ENCODE measurements at regions not wholly inside any gene's neighbourhood (a gene's known extent, or its start where the extent isn't known, plus 50 kb on each side); places are given as distances from the start of the nearest gene placed in this dataset.
"Not testable (repeated sequence)": the region's sequence is repeated elsewhere in the genome, so short reads cannot be mapped to it uniquely, and the experiment has no call there.

DNA sequence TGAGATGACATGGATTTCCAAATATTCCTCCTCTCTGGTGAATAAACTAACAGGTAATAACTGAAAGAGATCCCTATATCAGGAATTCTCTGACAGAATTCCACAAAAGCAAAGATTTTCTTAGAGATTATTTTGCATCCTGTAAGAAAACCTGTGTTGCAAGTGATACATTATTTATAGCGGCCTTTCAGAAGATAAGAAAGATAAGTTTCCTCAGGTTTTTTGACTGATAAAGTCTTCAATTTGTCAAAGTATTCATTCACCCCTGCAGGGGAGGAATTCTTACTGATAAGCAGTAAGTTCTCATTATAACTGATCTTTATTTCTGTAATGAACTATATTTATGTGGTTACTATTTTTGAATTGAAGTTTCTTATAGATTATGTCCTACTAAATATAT is 554.0 kb downstream of the ARL4A start:
- DNase-seq = no peak

DNA sequence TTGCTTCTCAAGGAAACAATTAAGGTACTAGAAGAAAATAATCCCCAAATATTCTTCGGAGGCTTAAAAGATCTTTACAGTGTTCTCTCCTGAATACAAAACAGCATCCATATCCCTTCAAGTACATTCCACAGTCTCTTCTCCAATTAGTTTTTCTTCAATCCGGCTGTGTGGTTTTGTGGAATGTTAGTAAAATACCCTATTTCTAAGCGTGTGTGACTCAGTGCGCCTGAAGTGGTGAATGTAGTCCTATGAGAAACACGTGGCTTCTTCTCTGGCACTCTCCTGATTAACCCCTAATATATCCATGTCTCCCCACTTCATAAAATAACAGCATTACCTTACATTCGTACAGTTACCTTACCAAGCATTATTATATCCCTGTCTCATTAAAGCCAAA is 570.2 kb downstream of the ARL4A start:
- DNase-seq = no peak

DNA sequence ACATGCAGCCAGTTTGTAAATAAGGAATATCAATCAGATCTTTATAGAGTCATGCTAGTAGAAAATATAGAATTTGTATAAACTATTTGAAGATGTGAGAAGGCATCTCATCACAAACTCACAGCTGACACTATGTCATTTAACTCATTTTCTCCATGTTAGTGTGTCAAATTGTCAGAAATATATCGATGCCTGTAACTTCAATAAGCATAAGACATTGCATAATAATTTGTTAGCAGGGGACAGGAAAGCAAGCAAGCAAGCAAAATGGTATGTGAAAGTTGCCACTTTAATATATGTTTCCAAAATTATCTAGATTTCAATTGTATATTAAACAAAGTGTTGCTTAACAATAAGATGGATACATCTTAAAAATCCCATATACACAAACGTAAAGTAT is 571.0 kb downstream of the ARL4A start:
- DNase-seq = no peak

- DNase-seq = no peak
Measured at GRCh38 chr7:13259930-13260329, 572.5 kb downstream of the ARL4A start.

GRCh38 chr7:13262929-13263530 is 575.6 kb downstream of the ARL4A start:
- DNase-seq = no peak

DNA sequence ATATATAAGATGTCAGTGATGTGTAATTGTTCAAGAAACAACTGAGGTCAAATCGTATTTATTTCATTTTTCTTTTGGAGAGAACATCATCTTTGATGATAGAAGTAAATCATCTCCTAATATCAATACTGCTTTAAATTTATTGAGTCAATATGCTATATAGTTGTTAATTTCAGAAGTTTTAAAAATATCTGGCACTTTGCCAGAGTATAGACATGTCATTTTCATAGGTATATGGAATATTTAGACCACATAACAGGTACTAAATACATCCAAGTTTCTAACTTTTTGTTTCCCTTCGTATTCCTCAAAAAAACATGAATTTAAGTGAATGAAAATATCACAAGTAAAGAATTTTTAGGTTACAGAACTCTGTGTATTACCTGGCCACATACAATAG is 577.8 kb downstream of the ARL4A start:
- no peak for DNase-seq

DNA sequence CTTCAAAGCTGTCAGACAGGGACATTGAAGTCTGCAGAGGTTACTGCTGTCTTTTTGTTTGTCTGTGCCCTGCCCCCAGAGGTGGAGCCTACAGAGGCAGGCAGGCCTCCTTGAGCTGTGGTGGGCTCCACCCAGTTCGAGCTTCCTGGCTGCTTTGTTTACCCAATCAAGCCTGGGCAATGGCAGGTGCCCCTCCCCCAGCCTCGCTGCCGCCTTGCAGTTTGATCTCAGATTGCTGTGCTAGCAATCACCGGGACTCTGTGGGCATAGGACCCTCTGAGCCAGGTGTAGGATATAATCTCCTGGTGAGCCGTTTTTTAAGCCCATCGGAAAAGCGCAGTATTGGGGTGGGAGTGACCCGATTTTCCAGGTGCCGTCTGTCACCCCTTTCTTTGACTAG is 586.8 kb downstream of the ARL4A start:
- not testable (repeated sequence) for DNase-seq

- DNase-seq = no peak
Measured at GRCh38 chr7:13276977-13277376, 589.5 kb downstream of the ARL4A start.

DNA sequence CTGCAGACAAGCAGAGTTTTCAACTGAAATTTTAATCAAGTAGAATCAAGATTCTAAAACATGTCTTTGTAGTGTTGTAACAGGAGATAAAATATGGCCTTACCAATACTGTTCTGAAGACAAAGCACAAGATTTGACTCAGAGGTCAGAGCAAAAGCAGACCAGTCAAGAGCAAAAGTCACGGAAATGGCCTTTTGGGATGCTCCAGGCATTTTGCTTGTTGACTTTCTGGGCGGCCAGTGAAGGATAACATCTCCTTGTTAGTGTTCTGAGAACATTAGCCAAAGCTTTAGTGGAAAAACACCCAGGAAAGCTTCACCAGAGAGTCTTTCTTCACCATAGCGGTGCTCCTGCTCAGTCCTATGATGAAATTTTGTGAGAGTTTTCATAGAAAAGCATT is 590.6 kb downstream of the ARL4A start:
- DNase-seq = no peak

GRCh38 chr7:13279854-13280435 is 592.5 kb downstream of the ARL4A start:
- no peak for DNase-seq

DNA sequence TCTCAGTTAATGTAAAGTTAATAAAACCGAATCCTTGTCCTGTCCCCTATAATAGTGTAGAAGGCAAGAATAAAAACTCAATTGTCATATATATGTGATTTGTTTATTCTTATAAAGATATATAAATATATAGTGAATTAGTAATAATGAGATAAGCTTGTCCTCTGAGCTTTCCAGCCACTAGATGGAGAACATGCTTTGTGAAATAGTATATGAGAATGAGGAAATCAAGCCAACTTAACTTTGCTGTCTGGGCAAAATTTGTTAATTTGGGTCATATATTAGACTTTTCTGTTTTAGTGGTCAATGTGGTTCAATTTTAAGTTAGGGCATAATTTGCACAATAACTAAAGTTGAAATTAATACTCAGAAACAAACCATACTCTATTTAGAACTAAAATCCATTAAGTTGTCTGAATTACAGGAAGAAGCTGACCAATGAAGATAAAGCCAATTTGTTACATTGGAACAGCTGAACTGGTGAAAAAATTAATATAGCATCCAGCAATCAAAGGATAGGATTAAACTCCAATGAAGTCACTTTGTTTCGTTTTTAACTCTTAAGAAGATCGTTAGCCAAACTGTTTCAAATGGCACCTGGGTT is 595.0 kb downstream of the ARL4A start:
- DNase-seq = no peak

GRCh38 chr7:13286916-13287315 is 599.5 kb downstream of the ARL4A start:
- DNase-seq = no peak

DNA sequence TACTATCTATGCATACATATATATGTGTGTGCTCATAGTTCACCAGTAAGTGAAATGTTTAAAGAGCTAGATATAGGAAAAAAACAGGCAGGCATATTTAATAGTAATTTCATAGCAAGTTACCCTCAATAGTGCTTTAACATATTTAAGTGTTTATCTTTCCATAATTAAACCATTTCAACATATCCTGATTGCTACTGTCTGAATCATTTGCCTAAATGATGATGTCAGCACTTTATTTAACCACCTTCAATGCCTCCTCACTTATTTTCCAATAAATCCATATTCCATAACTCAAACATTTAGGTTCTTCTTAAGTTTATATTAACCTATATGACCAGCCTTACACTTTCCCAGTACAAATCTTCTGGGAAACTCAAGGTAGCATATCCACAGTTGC is 601.1 kb downstream of the ARL4A start:
- DNase-seq = no peak

GRCh38 chr7:13290975-13291374 is 603.5 kb downstream of the ARL4A start:
- DNase-seq = no peak

DNA sequence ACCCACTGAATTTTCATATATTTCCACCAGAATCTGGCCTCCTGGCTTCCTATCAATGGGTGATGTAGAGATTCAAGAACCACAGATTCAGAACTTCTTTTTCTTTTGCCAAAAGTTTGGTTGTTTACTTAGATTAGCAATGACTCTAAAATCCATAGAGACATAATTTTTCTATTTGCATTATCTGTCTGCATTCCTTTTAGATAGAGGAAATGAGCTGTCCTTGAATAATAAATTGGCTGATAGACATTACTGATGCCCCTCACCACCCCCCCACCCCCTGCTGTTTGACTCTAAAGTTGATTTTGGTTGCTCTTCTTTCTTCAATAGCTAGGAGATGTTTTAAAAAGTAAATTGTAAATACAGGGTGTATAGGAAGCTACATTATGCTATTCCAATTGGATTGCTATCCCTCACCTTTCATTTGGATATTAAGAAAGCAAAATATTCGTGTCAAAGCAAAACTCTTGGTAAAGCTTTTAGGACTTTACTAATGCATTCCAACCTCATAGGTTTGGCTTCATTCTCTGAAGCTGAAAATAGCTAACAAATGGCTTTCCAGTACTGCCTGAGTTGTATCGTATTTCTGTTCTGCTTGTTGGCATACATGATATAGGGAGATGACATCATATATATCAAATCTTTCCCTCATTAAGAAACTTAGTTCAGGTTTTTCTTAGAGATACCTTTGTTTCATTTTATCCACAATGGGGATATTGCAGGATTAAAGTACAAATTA is 606.0 kb downstream of the ARL4A start:
- DNase-seq = no peak

GRCh38 chr7:13307040-13307439 is 619.6 kb downstream of the ARL4A start:
- no peak for DNase-seq

- DNase-seq = no peak
Measured at GRCh38 chr7:13308423-13308822, 621.0 kb downstream of the ARL4A start.

- no peak for DNase-seq
Measured at GRCh38 chr7:13309535-13309934, 622.1 kb downstream of the ARL4A start.

- DNase-seq = no peak
Measured at GRCh38 chr7:13312307-13312706, 624.9 kb downstream of the ARL4A start.

GRCh38 chr7:13320333-13320732 is 632.9 kb downstream of the ARL4A start:
- no peak for DNase-seq

GRCh38 chr7:13321316-13321715 is 633.9 kb downstream of the ARL4A start:
- DNase-seq = no peak

- DNase-seq = no peak
Measured at GRCh38 chr7:13322126-13322525, 634.7 kb downstream of the ARL4A start.

GRCh38 chr7:13327669-13328068 is 640.2 kb downstream of the ARL4A start:
- DNase-seq = no peak

- DNase-seq = no peak
Measured at GRCh38 chr7:13333371-13333770, 645.9 kb downstream of the ARL4A start.

Data from CD4-positive, alpha-beta T cell treated with Interleukin-6 for 4 hours (primary cell).